Astrocyte of the cerebellum (primary cell): ENCODE measurements at regions not wholly inside any gene's neighbourhood (a gene's known extent, or its start where the extent isn't known, plus 50 kb on each side); places are given as distances from the start of the nearest gene placed in this dataset.

Source experiments
- DNase-seq: peaks from one replicate; pipeline ENCODE4 v3.0.0-alpha.2; 2011; ENCODE audit warnings: low read depth
- H3K4me3 ChIP-seq: 2 replicates; pipeline ENCODE4 v1.5.1; 2011; ENCODE audit warnings: mild to moderate bottlenecking, low read depth, low read length, moderate library complexity
- in situ Hi-C: cut with HindIII; loops from 2 replicates; pipeline ENCODE4 v1.10.0; 2017; ENCODE audit warnings: low sequenced_read_pairs
- TF ChIP-seq, protein P1 (sequence below): IDR thresholded peaks from 2 replicates; pipeline ENCODE4 v1.5.1; 2012; ENCODE audit warnings: low read length, low read depth, moderate library complexity, mild to moderate bottlenecking; ENCODE audit errors: missing control alignments

GRCh38 chr4:126087101-126087500, 772.3 kb downstream of the FAT4 start:
- in situ Hi-C loops, result no loop called here
- H3K4me3 ChIP-seq, result no peak overlapping the region
- no peak for DNase-seq
- TF ChIP-seq, protein P1, sequence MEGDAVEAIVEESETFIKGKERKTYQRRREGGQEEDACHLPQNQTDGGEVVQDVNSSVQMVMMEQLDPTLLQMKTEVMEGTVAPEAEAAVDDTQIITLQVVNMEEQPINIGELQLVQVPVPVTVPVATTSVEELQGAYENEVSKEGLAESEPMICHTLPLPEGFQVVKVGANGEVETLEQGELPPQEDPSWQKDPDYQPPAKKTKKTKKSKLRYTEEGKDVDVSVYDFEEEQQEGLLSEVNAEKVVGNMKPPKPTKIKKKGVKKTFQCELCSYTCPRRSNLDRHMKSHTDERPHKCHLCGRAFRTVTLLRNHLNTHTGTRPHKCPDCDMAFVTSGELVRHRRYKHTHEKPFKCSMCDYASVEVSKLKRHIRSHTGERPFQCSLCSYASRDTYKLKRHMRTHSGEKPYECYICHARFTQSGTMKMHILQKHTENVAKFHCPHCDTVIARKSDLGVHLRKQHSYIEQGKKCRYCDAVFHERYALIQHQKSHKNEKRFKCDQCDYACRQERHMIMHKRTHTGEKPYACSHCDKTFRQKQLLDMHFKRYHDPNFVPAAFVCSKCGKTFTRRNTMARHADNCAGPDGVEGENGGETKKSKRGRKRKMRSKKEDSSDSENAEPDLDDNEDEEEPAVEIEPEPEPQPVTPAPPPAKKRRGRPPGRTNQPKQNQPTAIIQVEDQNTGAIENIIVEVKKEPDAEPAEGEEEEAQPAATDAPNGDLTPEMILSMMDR, result no peak

GRCh38 chr4:126097155-126097799, 782.5 kb downstream of the FAT4 start:
- H3K4me3 ChIP-seq, result no peak overlapping the region
- DNase-seq, result no peak
- in situ Hi-C loops, result no loop called here
- TF ChIP-seq, protein P1, result no peak

DNA sequence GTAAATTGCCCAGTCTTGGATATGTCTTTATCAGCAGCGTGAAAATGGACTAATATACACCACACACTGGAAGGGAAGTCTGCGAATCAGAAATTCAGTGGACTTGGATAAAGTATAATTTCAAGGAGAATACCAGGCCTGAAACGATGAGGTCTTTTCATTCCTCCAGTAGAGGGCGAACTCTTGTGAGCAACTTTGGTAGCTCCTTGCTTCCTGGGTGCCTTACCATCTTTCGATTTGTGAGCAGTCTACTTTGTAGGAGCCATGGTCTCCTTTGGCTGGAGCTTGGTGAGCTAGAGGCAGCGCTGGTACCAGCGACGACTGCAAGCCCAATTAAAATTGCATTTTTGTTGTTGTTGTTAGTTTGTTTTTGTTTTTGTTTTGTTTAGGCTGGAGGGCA, 791.9 kb downstream of the FAT4 start:
- no peak overlapping the region for H3K4me3 ChIP-seq
- TF ChIP-seq, protein P1, result no peak
- no peak for DNase-seq
- in situ Hi-C loops, result no loop called here

DNA sequence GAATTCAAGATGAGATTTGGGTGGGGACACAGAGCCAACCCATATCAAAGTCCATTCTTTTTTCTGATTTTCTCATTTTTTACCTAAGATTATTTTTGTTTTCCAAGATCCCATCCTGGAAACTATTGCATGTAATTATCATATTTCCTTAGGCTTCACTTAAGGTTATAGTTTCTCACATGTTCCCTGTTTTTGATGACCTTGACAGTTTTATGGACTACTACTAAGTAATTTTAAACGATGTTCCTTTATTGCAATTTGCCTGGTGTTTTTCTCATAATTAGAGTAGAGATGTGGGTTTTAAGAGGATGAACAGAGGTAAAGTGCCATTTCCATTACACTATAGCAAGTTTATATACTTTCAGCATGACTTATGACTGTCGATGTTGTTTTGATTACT, 795.1 kb downstream of the FAT4 start:
- TF ChIP-seq, protein P1, result no peak
- H3K4me3 ChIP-seq, result no peak overlapping the region
- in situ Hi-C loops, result no loop called here
- DNase-seq, result no peak

GRCh38 chr4:126113058-126113457, 798.3 kb downstream of the FAT4 start:
- H3K4me3 ChIP-seq, result no peak overlapping the region
- TF ChIP-seq, protein P1, result no peak
- in situ Hi-C loops, result no loop called here
- no peak for DNase-seq

DNA sequence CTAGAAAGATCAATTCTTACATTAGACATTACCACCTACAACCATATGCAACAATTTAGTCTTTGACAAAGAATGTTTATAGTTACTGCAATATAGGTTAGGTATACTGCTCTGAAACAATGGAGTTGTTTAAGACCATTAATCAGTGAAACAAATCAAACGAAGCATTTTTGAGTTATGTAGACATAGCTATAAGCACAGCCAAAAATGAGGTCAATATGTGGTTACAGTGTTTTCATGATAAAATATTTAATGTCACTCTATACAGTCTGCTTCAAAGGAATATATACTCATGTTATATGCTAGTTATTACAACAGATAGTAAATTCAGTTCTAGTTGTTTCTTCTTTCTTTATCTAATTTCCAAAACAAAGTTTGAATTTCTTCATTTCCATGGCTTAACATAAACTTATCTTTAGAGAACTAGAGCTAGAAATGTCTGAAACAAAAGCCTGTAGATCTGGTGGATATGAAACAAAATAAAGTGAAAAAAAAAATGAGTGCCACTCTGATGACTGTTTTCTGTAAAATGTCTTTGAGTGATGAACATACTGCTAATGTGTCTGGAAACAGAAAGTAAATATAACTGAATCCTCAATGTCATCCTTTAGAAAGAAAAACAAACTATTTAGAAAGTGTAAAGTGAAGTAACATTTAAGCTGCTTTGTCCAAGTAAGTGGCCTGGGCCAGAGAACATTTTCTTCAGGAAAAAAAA, 809.0 kb downstream of the FAT4 start:
- H3K4me3 ChIP-seq, result no peak overlapping the region
- TF ChIP-seq, protein P1, result no peak
- in situ Hi-C loops, result no loop called here
- DNase-seq, result no peak
